ENCODE measurements at regions not wholly inside any gene's neighbourhood (a gene's known extent, or its start where the extent isn't known, plus 50 kb on each side); places are given as distances from the start of the nearest gene placed in this dataset.

DNA sequence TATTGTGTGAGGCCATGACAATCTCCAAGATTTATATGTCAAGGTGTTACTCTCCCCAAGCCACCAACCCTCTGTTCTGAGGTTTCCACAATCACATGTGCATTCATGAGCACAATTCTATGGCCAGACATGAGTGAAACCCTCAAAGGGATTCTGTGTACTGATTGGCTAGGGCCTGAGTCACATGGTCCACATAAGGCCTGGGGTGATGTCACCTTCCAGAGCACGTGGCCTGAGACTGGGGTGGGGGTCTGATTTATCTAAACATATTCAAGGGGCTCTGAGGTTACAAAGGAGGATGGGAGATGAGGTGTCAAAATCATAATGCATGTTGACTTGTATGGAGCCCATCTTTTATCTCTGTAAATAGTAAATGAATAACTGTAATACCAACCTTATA, 1369.9 kb upstream of the TMEM132C start:
- no peak overlapping the region for H3K4me2 ChIP-seq (ENCODE audit: insufficient read depth, low read length)
- no peak overlapping the region for H3K27ac ChIP-seq (ENCODE audit: low read depth, low read length)
- no peaks in the 10 kb centered on the region for H3K36me3 ChIP-seq (ENCODE audit: insufficient read depth, low read length)
- no peak overlapping the region for H3K4me3 ChIP-seq (ENCODE audit: insufficient read depth, low read length)
- TF ChIP-seq CTCF (IDR thresholded peaks at IDR 0.05; ENCODE audit: extremely low read depth, low read depth, low read length), result no peak
- H2AFZ ChIP-seq (ENCODE audit: low read length), result no peak overlapping the region
- DNase-seq (ENCODE audit: insufficient read length, low spot score, missing footprints), result no peak
- H3K79me2 ChIP-seq (ENCODE audit: insufficient read depth, low read length), result no peaks in the 10 kb centered on the region
- H3K27me3 ChIP-seq (ENCODE audit: insufficient read depth, low read length), result no peaks in the 10 kb centered on the region
- H4K20me1 ChIP-seq (ENCODE audit: insufficient read depth, low read length), result no peaks in the 10 kb centered on the region
- no peaks in the 10 kb centered on the region for H3K9me3 ChIP-seq (ENCODE audit: low read depth, low read length)
- H3K4me1 ChIP-seq (ENCODE audit: insufficient read depth, low read length), result no peaks in the 10 kb centered on the region

DNA sequence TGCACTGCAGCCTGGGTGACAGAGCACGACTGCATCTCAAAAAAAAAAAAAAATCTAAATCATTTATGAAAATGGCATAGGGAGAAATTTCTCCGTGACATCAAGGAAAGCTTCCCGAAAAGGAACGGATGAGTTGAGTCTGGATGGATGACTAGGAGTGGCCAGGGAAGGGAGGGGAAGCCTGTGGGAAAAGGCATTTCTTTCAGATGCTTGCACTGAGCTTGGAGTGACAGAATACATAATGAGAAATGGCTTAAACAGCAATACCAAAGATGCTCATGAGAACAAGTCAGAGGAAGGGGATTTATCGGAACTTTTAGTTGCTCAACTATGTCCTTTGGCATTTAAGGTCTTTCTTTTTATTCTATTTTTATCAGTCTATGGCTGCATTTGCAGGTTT, 1369.2 kb upstream of the TMEM132C start:
- Histone ChIP-seq H3K4me1 (ENCODE audit: insufficient read depth, low read length) (no peaks in the 10 kb centered on the region), H3K27ac (ENCODE audit: low read depth, low read length) (no peak overlapping the region), H2AFZ (ENCODE audit: low read length) (no peak overlapping the region), H3K36me3 (ENCODE audit: insufficient read depth, low read length) (no peaks in the 10 kb centered on the region), H4K20me1 (ENCODE audit: insufficient read depth, low read length) (no peaks in the 10 kb centered on the region), H3K4me3 (ENCODE audit: insufficient read depth, low read length) (no peak overlapping the region), H3K27me3 (ENCODE audit: insufficient read depth, low read length) (no peaks in the 10 kb centered on the region), H3K9me3 (ENCODE audit: low read depth, low read length) (no peaks in the 10 kb centered on the region), H3K79me2 (ENCODE audit: insufficient read depth, low read length) (no peaks in the 10 kb centered on the region), H3K4me2 (ENCODE audit: insufficient read depth, low read length) (no peak overlapping the region)
- DNase-seq (ENCODE audit: insufficient read length, low spot score, missing footprints), result no peak
- no peak for TF ChIP-seq CTCF (IDR thresholded peaks at IDR 0.05; ENCODE audit: extremely low read depth, low read depth, low read length)

DNA sequence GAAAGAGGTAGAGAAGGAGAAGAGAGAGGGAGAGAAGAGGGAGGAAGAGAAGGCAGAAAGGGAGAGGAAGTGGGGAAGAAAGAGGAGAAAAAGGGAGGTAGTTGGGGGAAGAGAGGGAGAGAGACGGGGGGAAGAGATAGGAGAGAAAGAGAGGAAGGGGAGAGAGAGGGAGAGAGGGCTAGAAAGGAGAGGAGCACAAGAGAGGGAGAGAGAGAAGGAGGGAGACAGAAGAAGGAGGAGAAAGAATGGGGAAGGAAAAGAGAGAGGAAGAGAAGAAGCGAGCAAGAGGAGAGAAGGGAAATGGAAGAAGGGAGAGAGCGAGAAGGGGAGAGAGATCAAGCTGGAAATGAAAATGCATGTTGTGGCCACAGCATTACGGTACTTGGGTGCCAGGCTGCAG, 1368.4 kb upstream of the TMEM132C start:
- Histone ChIP-seq H4K20me1 (ENCODE audit: insufficient read depth, low read length) (no peaks in the 10 kb centered on the region), H2AFZ (ENCODE audit: low read length) (no peak overlapping the region)

More for the DNA sequence above, 1368.4 kb upstream of the TMEM132C start:
- Histone ChIP-seq H3K27ac (ENCODE audit: low read depth, low read length) (no peak overlapping the region), H3K4me2 (ENCODE audit: insufficient read depth, low read length) (no peak overlapping the region), H3K36me3 (ENCODE audit: insufficient read depth, low read length) (no peaks in the 10 kb centered on the region), H3K79me2 (ENCODE audit: insufficient read depth, low read length) (no peaks in the 10 kb centered on the region), H3K4me1 (ENCODE audit: insufficient read depth, low read length) (no peaks in the 10 kb centered on the region), H3K9me3 (ENCODE audit: low read depth, low read length) (no peaks in the 10 kb centered on the region), H3K4me3 (ENCODE audit: insufficient read depth, low read length) (no peak overlapping the region), H3K27me3 (ENCODE audit: insufficient read depth, low read length) (no peaks in the 10 kb centered on the region)
- no peak for DNase-seq (ENCODE audit: insufficient read length, low spot score, missing footprints)
- TF ChIP-seq CTCF (IDR thresholded peaks at IDR 0.05; ENCODE audit: extremely low read depth, low read depth, low read length), result no peak
